Upper lobe of right lung (tissue), 1 donor: ENCODE measurements at regions not wholly inside any gene's neighbourhood (a gene's known extent, or its start where the extent isn't known, plus 50 kb on each side); places are given as distances from the start of the nearest gene placed in this dataset.
"Not testable (repeated sequence)": the region's sequence is repeated elsewhere in the genome, so short reads cannot be mapped to it uniquely, and the experiment has no call there.

Source experiments
- ATAC-seq: fragments of 200-7000 bp; cut with Tn5 transposase; one replicate; pipeline ENCODE4 v1.9.1; 2020; ENCODE audit warnings: mild to moderate bottlenecking, moderate library complexity
- DNase-seq: peaks from one replicate; pipeline ENCODE4 v3.0.0-alpha.2; 2020
- H3K27ac ChIP-seq: fragments of 200-600 bp; one replicate; pipeline ENCODE4 v1.8.0; 2022
- H3K27me3 ChIP-seq: fragments of 200-600 bp; one replicate; pipeline ENCODE4 v1.8.0; 2022; ENCODE audit warnings: mild to moderate bottlenecking
- H3K36me3 ChIP-seq: fragments of 200-600 bp; one replicate; pipeline ENCODE4 v1.8.0; 2022
- H3K4me1 ChIP-seq: fragments of 200-600 bp; one replicate; pipeline ENCODE4 v1.8.0; 2022
- H3K4me3 ChIP-seq: fragments of 200-600 bp; one replicate; pipeline ENCODE4 v1.8.0; 2022; ENCODE audit warnings: mild to moderate bottlenecking
- H3K9me3 ChIP-seq: fragments of 200-600 bp; one replicate; pipeline ENCODE4 v1.8.0; 2022
- intact Hi-C: fragments of 100-400 bp; cut with DNase I; formaldehyde crosslinking; loops from one replicate; pipeline ENCODE4 v1.11.0; 2022
- donor health status: DM: no; HTN: yes; CAD: no; lungs with severe emphysema.

DNA sequence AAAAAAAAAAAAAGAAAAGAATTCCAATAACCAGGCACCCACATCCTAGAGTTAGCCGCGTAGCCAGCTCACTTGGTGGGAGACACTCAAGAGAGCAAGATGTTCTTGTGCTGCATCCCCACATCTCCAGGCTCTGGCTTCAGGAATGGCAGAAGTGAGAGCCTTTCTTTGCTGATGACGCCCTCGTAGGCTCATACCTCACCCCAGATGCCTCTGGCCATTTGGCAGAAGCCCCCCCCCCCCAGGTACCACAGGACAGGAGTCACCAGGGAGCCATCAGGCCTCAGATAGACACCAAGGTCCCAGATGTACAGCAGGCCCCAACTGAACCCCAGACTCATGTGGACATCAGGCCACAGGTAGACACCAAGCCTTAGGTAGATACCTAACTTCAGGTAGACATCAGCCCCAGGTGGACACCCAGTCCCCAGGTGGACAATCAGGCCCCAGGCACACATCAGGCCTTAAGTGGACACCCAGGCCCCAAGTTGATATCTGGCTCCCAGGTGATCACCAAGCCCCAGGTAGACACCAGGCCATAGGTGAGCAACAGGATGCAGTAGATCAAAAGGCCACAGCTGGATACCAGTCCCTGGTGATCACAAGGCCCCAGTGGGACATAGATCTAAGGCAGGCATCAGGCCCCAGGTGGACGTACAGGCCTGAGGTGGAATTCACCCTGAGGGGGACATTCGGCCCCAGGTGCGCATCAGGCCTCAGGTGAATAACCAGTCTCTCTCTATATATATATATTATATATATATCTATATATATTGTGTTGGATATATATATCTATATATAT is 202.5 kb downstream of the POTEM start:
- H3K9me3 ChIP-seq, H3K4me1 ChIP-seq, H3K27ac ChIP-seq, H3K27me3 ChIP-seq, intact Hi-C loops, ATAC-seq, H3K4me3 ChIP-seq, H3K36me3 ChIP-seq: not testable (repeated sequence)
- DNase-seq = peak; percentile 51

DNA sequence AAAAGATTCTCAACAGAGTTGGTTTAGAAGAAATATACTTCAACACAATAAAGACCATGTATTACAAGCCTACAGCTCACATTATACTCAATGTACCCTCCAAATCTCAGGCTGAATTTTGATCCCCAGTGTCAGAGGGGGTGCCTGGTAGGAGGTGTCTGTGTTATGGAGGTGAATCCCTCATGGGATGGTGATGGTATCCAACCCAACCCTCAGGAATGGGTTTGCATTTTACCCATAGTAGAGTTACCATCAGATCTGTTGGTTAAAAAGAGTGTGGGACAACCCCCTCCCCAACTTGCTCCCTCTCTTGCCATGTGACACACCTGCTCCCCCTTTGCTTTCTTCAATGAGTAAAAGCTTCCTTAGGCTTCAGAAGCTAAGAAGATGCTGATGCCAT is 205.5 kb downstream of the POTEM start:
- H3K27ac ChIP-seq, H3K27me3 ChIP-seq, H3K36me3 ChIP-seq, DNase-seq, ATAC-seq, H3K4me3 ChIP-seq, H3K9me3 ChIP-seq, H3K4me1 ChIP-seq, intact Hi-C loops: not testable (repeated sequence)

DNA sequence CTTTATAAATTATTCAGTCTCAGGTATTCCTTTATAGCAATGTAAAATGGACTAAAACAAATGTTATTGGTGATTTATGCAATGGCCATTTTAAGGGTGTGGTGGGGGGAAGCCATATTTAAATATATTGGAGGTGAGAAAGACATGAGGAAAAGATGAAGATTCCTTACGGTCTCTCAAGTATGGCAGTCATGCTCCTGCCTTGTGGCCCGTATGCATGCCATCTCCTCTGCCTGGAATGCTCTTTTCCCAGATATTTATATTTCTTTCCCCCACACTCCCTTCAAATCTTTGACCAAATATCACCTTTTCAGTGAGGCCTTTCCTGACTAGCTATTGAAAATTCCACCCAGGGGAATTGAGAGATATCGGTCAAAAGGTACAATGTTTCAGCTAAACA is 206.0 kb downstream of the POTEM start:
- H3K27ac ChIP-seq, H3K9me3 ChIP-seq, DNase-seq, H3K4me3 ChIP-seq, intact Hi-C loops, ATAC-seq, H3K27me3 ChIP-seq, H3K4me1 ChIP-seq, H3K36me3 ChIP-seq: not testable (repeated sequence)

DNA sequence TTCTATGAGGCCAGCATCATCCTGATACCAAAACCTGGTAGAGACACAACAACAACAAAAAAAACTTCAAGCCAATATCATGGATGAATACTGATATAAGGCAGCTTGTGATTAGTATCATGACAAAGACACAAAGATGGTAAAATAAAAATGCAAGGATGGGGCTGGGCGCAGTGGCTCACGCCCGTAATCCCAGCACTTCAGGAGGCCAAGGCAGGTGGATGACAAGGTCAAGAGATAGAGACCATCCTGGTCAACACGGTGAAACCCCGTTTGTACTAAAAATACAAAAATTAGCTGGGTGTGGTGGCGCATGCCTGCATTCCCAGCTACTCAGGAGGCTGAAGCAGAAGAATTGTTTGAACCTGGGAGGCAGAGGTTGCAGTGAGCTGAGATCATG is 210.2 kb downstream of the POTEM start:
- ATAC-seq, H3K4me3 ChIP-seq, DNase-seq, H3K36me3 ChIP-seq, H3K27ac ChIP-seq, H3K9me3 ChIP-seq, intact Hi-C loops, H3K27me3 ChIP-seq, H3K4me1 ChIP-seq: not testable (repeated sequence)

DNA sequence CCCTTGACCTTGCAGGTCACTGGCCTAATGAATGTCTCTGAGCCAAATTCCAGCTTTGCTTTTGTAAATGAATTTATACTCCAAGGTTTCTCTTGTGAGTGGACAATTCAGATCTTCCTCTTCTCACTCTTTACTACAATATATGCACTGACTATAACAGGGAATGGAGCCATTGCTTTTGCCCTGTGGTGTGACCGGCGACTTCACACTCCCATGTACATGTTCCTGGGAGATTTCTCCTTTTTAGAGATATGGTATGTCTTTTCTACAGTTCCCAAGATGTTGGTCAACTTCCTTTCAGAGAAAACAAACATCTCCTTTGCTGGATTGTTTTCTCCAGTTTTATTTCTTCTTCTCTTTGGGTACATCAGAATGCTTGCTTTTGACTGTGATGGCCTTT is 213.1 kb downstream of the POTEM start:
- H3K36me3 ChIP-seq, H3K4me3 ChIP-seq, intact Hi-C loops, DNase-seq, ATAC-seq, H3K27ac ChIP-seq, H3K27me3 ChIP-seq, H3K9me3 ChIP-seq, H3K4me1 ChIP-seq: not testable (repeated sequence)

DNA sequence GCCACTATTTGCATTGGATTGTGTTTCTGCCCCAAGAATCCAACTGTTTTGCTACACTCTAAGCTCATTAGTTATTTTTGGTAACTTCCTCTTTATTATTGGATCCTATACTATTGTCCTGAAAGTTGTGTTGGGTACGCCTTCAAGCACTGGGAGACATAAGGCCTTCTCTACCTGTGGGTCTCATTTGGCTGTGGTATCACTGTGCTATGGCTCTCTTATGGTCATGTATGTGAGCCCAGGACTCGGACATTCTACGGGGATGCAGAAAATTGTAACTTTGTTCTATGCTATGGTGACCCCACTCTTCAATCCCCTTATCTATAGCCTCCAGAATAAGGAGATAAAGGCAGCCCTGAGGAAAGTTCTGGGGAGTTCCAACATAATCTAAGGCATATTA is 213.6 kb downstream of the POTEM start:
- intact Hi-C loops, H3K27ac ChIP-seq, H3K4me3 ChIP-seq, H3K27me3 ChIP-seq, H3K9me3 ChIP-seq, H3K4me1 ChIP-seq, H3K36me3 ChIP-seq, ATAC-seq, DNase-seq: not testable (repeated sequence)

DNA sequence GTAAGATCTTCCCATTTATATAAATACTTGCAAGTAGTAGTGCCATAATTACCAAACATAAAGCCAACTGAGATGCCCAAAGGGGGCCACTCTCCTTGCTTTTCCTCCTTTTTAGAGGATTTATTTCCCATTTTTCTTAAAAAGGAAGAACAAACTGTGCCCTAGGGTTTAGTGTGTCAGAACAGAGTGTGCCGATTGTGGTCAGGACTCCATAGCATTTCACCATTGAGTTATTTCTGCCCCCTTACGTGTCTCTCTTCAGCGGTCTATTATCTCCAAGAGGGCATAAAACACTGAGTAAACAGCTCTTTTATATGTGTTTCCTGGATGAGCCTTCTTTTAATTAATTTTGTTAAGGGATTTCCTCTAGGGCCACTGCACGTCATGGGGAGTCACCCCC is 227.9 kb downstream of the POTEM start:
- H3K4me1 ChIP-seq, ATAC-seq, H3K27ac ChIP-seq, H3K36me3 ChIP-seq, H3K9me3 ChIP-seq, DNase-seq, intact Hi-C loops, H3K27me3 ChIP-seq, H3K4me3 ChIP-seq: not testable (repeated sequence)

DNA sequence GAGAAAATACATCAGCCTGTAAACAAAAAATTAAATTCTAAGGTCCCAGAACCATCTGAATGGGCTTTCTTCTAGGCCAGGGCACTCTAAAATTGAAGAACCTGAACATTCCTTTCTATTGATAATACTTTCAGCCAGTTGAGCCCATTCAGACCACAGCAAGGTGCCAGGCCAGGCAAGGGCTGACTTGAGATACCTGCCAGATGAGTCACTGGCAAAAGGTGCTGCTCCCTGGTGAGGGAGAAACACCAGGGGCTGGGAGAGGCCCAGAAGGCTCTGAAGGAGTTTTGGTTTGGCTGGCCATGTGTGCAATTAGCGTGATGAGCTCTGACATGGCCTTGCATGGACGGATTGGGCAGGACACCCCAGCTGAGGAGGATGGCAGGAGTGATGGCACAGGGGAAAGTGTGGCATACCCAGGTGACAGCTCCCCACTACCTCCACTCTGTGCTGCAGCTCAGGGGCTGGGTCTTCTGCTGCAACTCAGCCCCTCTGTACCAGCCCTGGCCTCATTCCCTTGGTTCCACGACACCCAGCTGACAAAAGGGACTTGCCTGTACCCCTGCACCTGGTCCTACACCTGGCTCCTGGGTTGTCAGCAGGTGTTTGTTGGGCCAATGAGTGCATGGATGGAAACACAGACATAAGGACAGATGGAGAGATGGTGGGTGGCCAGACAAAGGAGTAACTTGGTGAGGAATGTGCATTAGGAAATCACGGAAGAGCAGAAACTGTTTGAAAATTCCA is 230.4 kb downstream of the POTEM start:
- H3K27me3 ChIP-seq, intact Hi-C loops, H3K9me3 ChIP-seq, H3K27ac ChIP-seq, H3K36me3 ChIP-seq, H3K4me1 ChIP-seq, DNase-seq, H3K4me3 ChIP-seq: not testable (repeated sequence)
- peak; percentile 7 for ATAC-seq

DNA sequence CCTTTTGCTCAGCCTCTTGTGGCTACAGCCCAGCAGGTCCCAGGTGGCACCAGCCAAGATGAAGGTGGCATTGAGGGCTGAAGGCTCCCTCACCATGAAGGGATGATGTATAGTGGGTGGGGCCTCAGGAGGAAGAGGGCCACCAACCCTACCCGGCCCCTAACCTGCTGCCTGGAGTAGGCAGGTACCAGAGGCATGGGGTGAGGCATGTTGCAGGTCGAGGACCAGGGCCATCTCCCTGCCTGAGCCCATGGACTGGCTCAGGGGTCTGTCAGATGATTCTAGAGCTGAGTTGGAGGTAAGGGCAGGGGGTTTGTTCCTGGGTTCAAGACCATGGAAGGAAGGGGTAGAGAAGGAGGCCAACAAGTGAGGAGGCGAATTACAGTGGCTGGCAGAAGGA is 231.1 kb downstream of the POTEM start:
- not testable (repeated sequence) for DNase-seq, H3K4me1 ChIP-seq
- ATAC-seq = peak; percentile 11

DNA sequence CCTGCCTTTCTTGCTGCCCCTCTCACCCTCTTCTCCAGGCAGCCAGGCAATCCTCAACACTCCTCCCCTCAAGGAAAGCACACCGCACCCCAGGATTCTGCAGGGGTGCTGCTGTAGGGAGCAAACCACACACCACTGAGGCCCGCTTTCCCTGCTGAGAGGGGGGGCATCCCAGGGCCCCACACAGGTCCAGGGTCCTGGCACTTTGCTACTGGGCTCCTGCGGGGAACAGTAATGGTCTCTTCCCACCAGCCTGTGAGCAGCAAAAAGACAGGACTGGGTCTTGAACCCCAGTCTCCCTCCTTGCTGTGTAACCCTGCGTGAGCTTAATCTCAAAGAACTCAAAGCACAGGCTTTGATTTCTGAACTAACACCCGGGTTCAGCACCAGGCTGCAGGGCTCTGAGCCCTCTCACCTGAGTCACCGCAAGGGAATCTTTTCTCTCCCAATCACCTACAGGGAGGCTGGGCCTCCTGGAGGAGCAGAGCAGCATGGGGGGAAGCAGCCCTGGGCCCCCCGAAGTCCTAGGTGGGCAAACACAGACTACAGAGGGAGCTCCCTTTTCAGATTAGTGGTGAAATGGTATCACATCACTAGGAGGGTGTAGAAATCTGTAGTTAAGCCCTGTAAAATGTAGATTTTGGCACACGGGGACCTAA is 232.6 kb downstream of the POTEG start:
- H3K36me3 ChIP-seq, DNase-seq, H3K4me1 ChIP-seq, H3K4me3 ChIP-seq, ATAC-seq, H3K27ac ChIP-seq, H3K9me3 ChIP-seq, H3K27me3 ChIP-seq, intact Hi-C loops: not testable (repeated sequence)

More for the DNA sequence above, 231.1 kb downstream of the POTEM start:
- intact Hi-C loops, H3K27ac ChIP-seq, H3K4me3 ChIP-seq, H3K27me3 ChIP-seq, H3K36me3 ChIP-seq, H3K9me3 ChIP-seq: not testable (repeated sequence)

DNA sequence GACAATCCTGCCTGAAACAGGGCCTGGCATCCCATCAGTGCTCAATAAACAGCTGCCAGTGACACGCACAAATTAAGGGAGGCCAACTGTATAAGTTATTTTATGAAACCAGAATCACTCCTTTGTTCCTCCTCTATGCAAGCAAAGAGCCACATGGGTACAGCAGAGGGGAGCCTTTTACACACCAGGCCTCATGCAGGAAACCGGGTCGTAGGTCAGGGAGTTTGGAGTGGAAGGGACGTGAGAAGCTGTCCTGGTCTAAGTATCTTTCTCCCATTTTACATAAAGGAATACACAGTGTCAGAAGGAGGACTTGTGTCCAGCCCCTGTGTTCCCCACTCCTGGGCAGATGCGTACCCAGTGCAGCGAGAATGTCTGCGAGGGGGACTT is 232.1 kb downstream of the POTEG start:
- intact Hi-C loops, H3K4me1 ChIP-seq: not testable (repeated sequence)

DNA sequence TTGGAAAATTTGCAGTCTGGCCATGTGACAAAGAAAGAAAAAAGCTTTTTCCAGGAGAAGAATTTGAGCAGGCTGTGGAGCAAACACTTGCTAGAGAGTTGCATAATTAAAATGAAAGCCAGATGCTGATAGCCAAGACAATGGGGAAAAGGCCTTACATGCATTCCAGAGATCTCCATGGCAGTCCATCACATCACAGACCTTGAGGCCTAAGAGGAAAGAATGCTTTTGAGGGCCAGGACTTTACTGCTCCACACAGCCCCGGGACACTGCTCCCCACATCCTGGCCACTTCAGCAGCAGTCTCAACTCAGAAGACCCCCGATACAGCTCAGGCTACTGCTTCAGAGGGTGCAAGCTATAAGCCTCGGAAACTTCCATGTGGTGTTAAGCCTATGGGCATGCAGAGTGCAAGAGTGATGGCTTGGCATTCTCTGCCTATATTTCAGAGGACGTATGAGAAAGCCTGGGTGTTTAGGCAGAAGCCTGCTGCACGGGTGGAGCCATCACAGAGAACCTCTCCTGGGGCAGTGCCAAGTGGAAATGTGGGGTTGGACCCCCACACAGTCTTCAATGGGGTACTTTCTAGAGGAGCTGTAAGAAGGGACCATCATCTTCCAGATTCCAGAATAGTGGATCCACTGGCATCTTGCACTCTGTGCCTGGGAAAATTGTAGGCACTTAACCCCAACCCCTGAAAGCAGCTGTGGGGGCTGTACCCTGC is 230.7 kb downstream of the POTEG start:
- H3K36me3 ChIP-seq, H3K4me1 ChIP-seq, H3K27me3 ChIP-seq, intact Hi-C loops, H3K9me3 ChIP-seq, DNase-seq, H3K4me3 ChIP-seq, H3K27ac ChIP-seq: not testable (repeated sequence)
- peak; percentile 5 for ATAC-seq

More for the DNA sequence above, 232.1 kb downstream of the POTEG start:
- H3K9me3 ChIP-seq, H3K27ac ChIP-seq, H3K27me3 ChIP-seq, H3K4me3 ChIP-seq, H3K36me3 ChIP-seq, ATAC-seq, DNase-seq: not testable (repeated sequence)

DNA sequence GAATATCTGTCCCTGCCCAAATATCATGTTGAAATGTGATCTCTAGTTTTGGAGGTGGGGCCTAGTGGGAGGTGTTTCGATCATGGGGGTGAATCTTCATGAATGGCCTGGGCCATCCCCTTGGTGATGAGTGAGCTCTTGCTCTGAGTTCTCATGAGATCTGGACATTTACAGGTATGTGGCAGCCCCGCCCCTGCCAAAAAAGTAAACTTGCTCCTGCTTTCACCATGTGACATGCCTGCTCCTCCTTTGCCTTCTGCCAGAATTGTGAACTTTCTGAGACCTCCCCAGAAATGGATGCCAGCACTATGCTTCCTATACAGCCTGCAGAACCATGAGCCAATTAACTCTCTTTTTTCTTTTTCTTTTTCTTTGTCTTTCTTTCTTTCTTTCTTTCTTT is 229.3 kb downstream of the POTEG start:
- DNase-seq, H3K27me3 ChIP-seq, H3K27ac ChIP-seq, ATAC-seq, intact Hi-C loops, H3K9me3 ChIP-seq, H3K4me3 ChIP-seq, H3K4me1 ChIP-seq, H3K36me3 ChIP-seq: not testable (repeated sequence)

DNA sequence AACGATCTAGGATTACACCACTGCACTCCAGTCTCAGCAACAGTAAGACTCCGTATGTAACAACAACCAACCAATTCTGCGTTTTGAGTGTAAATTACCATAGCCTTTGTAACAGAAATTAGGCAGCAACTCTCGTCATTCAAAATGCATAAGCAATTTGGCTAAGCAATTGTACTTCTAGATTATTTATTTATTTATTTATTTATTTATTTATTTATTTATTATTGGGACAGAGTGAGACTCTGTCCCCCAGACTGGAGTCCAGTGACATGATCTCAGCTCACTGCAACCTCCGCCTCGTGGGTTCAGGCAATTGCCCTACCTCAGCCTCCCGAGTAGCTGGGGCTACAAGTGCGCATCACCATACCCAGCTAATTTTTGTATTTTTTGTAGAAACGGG is 217.7 kb downstream of the POTEG start:
- H3K4me1 ChIP-seq, H3K4me3 ChIP-seq, DNase-seq, H3K27ac ChIP-seq, H3K27me3 ChIP-seq, H3K36me3 ChIP-seq, ATAC-seq, H3K9me3 ChIP-seq, intact Hi-C loops: not testable (repeated sequence)
